CD14-positive monocyte (primary cell): ENCODE measurements at regions not wholly inside any gene's neighbourhood (a gene's known extent, or its start where the extent isn't known, plus 50 kb on each side); places are given as distances from the start of the nearest gene placed in this dataset.

Experiments
- DNase-seq, 3 donors: peaks; one replicate each; pipeline ENCODE4 v3.0.0-alpha.2; 2011 to 2022
- H2AFZ ChIP-seq: 2 replicates; pipeline ENCODE4 v1.6.0; 2012; ENCODE audit warnings: mild to moderate bottlenecking, low read depth, low read length, inconsistent platforms; ENCODE audit not compliant: insufficient read depth, poor library complexity, severe bottlenecking
- H3K27ac ChIP-seq, 2 donors: 1 replicate in 1 of 2; 2 replicates in 1 of 2; pipeline ENCODE4 v1.5.1; 2012 to 2013; ENCODE audit warnings: low read length in 2 of 2, control low read depth in 1 of 2, inconsistent platforms in 1 of 2, low read depth in 1 of 2, mild to moderate bottlenecking in 1 of 2
- H3K27me3 ChIP-seq, 2 donors: one replicate each; pipeline versions ENCODE4 v1.6.0 to v1.6.1; 2011 to 2013; ENCODE audit warnings: low read length in 2 of 2; ENCODE audit not compliant: control insufficient read depth in 2 of 2, insufficient read depth in 2 of 2
- H3K36me3 ChIP-seq, 2 donors: replicated peaks in 1 of 2; 1 replicate in 1 of 2; 2 replicates in 1 of 2; pipeline versions ENCODE4 v1.5.1 to v1.6.1; 2012 to 2013; ENCODE audit warnings: low read length in 2 of 2, control low read depth in 1 of 2, inconsistent platforms in 1 of 2, mild to moderate bottlenecking in 1 of 2; ENCODE audit not compliant: insufficient read depth in 2 of 2, control insufficient read depth in 1 of 2
- H3K4me1 ChIP-seq, 2 donors: 1 replicate in 1 of 2; 2 replicates in 1 of 2; pipeline versions ENCODE4 v1.5.1 to v1.6.1; 2012 to 2013; ENCODE audit warnings: low read length in 2 of 2, control low read depth in 1 of 2, inconsistent platforms in 1 of 2, mild to moderate bottlenecking in 1 of 2, moderate library complexity in 1 of 2; ENCODE audit not compliant: insufficient read depth in 2 of 2, control insufficient read depth in 1 of 2
- H3K4me2 ChIP-seq: replicated peaks from 2 replicates; pipeline ENCODE3; 2012; ENCODE audit warnings: low read length, moderate library complexity, mild to moderate bottlenecking; ENCODE audit not compliant: poor library complexity, severe bottlenecking; ENCODE audit errors: extremely low read depth
- H3K4me3 ChIP-seq, 3 experiments: fragments of 200-600 bp in 1 of 3; sonication (generic) in 1 of 3; replicated peaks in 1 of 3; 1 replicate in 2 of 3; 2 replicates in 1 of 3; pipeline ENCODE4 v1.5.1; 2011 to 2013; ENCODE audit warnings: low read length in 3 of 3, mild to moderate bottlenecking in 3 of 3, control low read depth in 2 of 3, low read depth in 2 of 3, inconsistent platforms in 1 of 3, moderate library complexity in 1 of 3
- H3K79me2 ChIP-seq: 2 replicates; pipeline ENCODE4 v1.6.0; 2012; ENCODE audit warnings: mild to moderate bottlenecking, control low read depth, inconsistent platforms, low read length, moderate library complexity; ENCODE audit not compliant: insufficient read depth
- H3K9ac ChIP-seq: 2 replicates; pipeline ENCODE4 v1.6.0; 2017; ENCODE audit warnings: low read length, mild to moderate bottlenecking; ENCODE audit not compliant: insufficient read depth, poor library complexity, severe bottlenecking
- H3K9me3 ChIP-seq, 2 donors: replicated peaks in 1 of 2; 1 replicate in 1 of 2; 2 replicates in 1 of 2; pipeline versions ENCODE4 v1.5.1 to v1.6.1; 2012 to 2013; ENCODE audit warnings: low read length in 2 of 2, control low read depth in 1 of 2; ENCODE audit not compliant: control insufficient read depth in 1 of 2, insufficient read depth in 1 of 2
- H4K20me1 ChIP-seq: 2 replicates; pipeline ENCODE4 v1.6.0; 2012; ENCODE audit warnings: mild to moderate bottlenecking, low read length, control low read depth, moderate library complexity; ENCODE audit not compliant: insufficient read depth
- H3K27ac Mint-ChIP-seq, 7 donors: one replicate each; pipeline ENCODE4 v1.8.0; 2020; ENCODE audit warnings: mild to moderate bottlenecking in 7 of 7, mixed read lengths in 7 of 7, moderate library complexity in 6 of 7, inconsistent platforms in 2 of 7
- H3K27me3 Mint-ChIP-seq, 3 donors: one replicate each; pipeline ENCODE4 v1.8.0; 2021 to 2022; ENCODE audit warnings: low read depth in 3 of 3, mild to moderate bottlenecking in 3 of 3, mixed read lengths in 3 of 3, moderate library complexity in 3 of 3, inconsistent platforms in 1 of 3
- H3K36me3 Mint-ChIP-seq, 2 donors: one replicate each; pipeline ENCODE4 v1.8.0; 2020; ENCODE audit warnings: mixed read lengths in 2 of 2, inconsistent platforms in 1 of 2, mild to moderate bottlenecking in 1 of 2
- H3K4me1 Mint-ChIP-seq: one replicate; pipeline ENCODE4 v1.8.0; 2020; ENCODE audit warnings: mild to moderate bottlenecking, mixed read lengths
- H3K4me3 Mint-ChIP-seq, 2 donors: one replicate each; pipeline ENCODE4 v1.8.0; 2020; ENCODE audit warnings: mild to moderate bottlenecking in 2 of 2, mixed read lengths in 2 of 2, moderate library complexity in 1 of 2
- H3K9me3 Mint-ChIP-seq, 7 donors: one replicate each; pipeline ENCODE4 v1.8.0; 2020 to 2022; ENCODE audit warnings: mixed read lengths in 7 of 7, mild to moderate bottlenecking in 6 of 7, moderate library complexity in 6 of 7, inconsistent platforms in 2 of 7
- WGBS: methylation state at CpG from one replicate; pipeline ENCODE4 v1.1.5; 2013; ENCODE audit warnings: missing lambda C conversion rate; ENCODE audit not compliant: insufficient coverage; 5-methylcytosine and 5-hydroxymethylcytosine counted together
- intact Hi-C, 2 donors: fragments of 100-400 bp; cut with micrococcal nuclease; formaldehyde crosslinking; loops; one replicate each; pipeline versions ENCODE4 v1.15.0 to v1.15.1; 2023
- TF ChIP-seq, protein P1 (sequence below): fragments of 200-600 bp; IDR thresholded peaks from one replicate; pipeline ENCODE4 v1.8.0; 2022; ENCODE audit warnings: antibody characterized with exemption, mild to moderate bottlenecking

DNA sequence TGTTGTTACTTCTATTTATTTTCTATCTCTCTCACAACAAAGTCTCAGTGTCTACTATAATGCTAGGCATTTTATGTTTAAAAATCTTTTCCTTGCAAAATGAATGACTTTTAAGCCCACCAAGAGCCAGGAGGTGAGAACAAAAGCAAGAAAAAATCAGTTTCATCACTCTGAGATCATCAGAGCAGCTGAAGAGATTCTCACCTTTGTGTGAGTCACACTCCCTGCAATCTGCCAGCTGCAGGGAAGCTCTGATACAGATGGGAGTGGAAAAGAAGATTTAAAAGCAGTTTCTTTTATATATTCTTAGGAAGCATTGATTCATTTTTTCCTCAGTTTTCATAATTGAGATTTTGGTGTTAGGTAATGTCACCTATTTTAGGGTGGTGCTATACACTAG is 107.6 kb downstream of the LHX9 start:
- TF ChIP-seq, protein P1, sequence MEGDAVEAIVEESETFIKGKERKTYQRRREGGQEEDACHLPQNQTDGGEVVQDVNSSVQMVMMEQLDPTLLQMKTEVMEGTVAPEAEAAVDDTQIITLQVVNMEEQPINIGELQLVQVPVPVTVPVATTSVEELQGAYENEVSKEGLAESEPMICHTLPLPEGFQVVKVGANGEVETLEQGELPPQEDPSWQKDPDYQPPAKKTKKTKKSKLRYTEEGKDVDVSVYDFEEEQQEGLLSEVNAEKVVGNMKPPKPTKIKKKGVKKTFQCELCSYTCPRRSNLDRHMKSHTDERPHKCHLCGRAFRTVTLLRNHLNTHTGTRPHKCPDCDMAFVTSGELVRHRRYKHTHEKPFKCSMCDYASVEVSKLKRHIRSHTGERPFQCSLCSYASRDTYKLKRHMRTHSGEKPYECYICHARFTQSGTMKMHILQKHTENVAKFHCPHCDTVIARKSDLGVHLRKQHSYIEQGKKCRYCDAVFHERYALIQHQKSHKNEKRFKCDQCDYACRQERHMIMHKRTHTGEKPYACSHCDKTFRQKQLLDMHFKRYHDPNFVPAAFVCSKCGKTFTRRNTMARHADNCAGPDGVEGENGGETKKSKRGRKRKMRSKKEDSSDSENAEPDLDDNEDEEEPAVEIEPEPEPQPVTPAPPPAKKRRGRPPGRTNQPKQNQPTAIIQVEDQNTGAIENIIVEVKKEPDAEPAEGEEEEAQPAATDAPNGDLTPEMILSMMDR = no peak
- no peaks in the 10 kb centered on the region for H3K79me2 ChIP-seq
- Mint-ChIP-seq H3K4me3 (no peak overlapping the region), H3K4me1 (no peaks in the 10 kb centered on the region), H3K27ac (no peak overlapping the region), H3K9me3 (peaks cover 0 to 6% (median 2%) of the 10 kb centered on the region in 7 donors), H3K36me3 (no peaks in the 10 kb centered on the region), H3K27me3 (peaks cover 0 to 2% (median 0%) of the 10 kb centered on the region in 3 donors)
- H3K9ac ChIP-seq = no peak overlapping the region
- no peak overlapping the region for H3K4me2 ChIP-seq
- no peak overlapping the region for H3K4me3 ChIP-seq
- H3K27me3 ChIP-seq = no peaks in the 10 kb centered on the region
- H3K9me3 ChIP-seq = no peaks in the 10 kb centered on the region
- H3K4me1 ChIP-seq = no peaks in the 10 kb centered on the region
- no peak for DNase-seq
- no peak overlapping the region for H3K27ac ChIP-seq
- no peak overlapping the region for H2AFZ ChIP-seq
- H3K36me3 ChIP-seq = no peaks in the 10 kb centered on the region
- H4K20me1 ChIP-seq = no peaks in the 10 kb centered on the region
- intact Hi-C loops = no loop called here

DNA sequence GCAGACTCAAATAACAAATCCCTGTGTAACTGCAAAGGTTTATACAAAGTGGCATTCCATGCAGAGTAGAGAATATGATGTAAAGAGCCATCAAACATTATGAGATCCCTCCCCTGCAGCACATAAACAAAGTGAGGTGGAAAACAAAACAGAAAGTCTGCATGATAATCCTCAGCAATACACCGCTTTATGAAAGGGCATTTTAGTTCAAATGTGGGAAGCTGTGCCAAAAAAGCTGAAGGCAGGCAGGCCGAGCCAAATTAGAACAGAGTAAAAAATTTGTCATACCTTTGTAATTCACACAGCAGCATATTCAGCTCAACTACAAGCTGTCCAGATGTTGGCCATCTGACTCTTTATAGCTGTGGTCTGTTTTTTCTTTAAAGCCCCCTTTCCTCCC is 113.5 kb downstream of the LHX9 start:
- Histone ChIP-seq H3K9me3 (no peaks in the 10 kb centered on the region), H3K9ac (no peak overlapping the region), H2AFZ (no peak overlapping the region), H3K27me3 (no peaks in the 10 kb centered on the region), H4K20me1 (no peaks in the 10 kb centered on the region), H3K4me1 (no peaks in the 10 kb centered on the region), H3K36me3 (no peaks in the 10 kb centered on the region), H3K4me3 (no peak overlapping the region), H3K27ac (no peak overlapping the region), H3K79me2 (no peaks in the 10 kb centered on the region), H3K4me2 (no peak overlapping the region)
- intact Hi-C loops = no loop called here
- peaks cover 0 to 2% (median 0%) of the 10 kb centered on the region in 7 donors for H3K9me3 Mint-ChIP-seq
- peaks cover 0 to 2% (median 0%) of the 10 kb centered on the region in 3 donors for H3K27me3 Mint-ChIP-seq
- no peak overlapping the region for H3K4me3 Mint-ChIP-seq
- TF ChIP-seq, protein P1 = no peak
- WGBS = 100% methylated on average over 1 of the region's 2 CpGs
- DNase-seq = no peak
- no peaks in the 10 kb centered on the region for H3K36me3 Mint-ChIP-seq
- no peaks in the 10 kb centered on the region for H3K4me1 Mint-ChIP-seq
- H3K27ac Mint-ChIP-seq = no peak overlapping the region
